ENCODE measurements at regions not wholly inside any gene's neighbourhood (a gene's known extent, or its start where the extent isn't known, plus 50 kb on each side); places are given as distances from the start of the nearest gene placed in this dataset.

GRCh38 chr12:28800129-28800528 is 348.9 kb upstream of the FAR2 start:
- TF ChIP-seq POLR2A (IDR thresholded peaks at IDR 0.05; ENCODE audit: low read depth, low read length) (no peak), POLR2AphosphoS5 (IDR thresholded peaks at IDR 0.05; ENCODE audit: low read depth, low read length) (no peak), TAF1 (IDR thresholded peaks at IDR 0.05; ENCODE audit: borderline replicate concordance, low read depth, low read length) (no peak)
- FAIRE-seq, result no peak
- DNase-seq (ENCODE audit: insufficient read length), result no peak

DNA sequence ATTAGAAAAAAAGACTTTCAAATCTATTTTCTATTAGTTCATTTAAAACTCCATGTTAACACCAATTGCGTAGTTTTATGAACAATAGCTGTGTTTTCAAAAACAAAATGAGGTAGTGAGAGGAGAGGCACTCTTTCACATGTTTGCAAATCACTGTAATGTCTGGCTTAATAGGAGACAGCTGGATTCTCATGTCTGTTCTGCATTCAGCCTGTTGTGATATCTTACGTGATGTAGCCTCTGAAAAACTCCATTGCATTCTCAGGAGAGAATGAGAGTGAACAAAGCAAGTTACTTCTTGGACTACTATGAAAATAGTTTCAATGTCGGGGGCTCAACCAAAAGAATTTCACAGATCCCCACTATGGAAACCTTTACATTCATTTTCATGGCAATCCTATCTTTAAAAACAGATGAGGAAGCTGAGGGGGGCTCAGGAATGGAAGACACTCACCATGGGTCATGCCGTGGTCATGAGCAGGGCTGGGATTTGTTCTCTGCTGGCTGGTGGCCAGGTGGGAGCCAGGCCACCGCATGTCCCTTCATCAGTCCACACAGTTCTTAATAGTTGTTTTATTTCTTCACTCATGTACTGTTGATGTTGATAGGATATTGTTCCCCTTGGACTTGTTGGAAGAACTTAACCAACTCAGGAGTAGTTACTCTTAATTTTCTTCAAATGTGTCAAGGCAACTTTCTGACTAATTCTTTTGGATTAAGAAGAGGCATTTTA is 346.2 kb upstream of the FAR2 start:
- DNase-seq (ENCODE audit: insufficient read length), result no peak
- no peak for FAIRE-seq
- TF ChIP-seq TAF1 (IDR thresholded peaks at IDR 0.05; ENCODE audit: borderline replicate concordance, low read depth, low read length), result no peak
- no peak for TF ChIP-seq POLR2AphosphoS5 (IDR thresholded peaks at IDR 0.05; ENCODE audit: low read depth, low read length)
- TF ChIP-seq POLR2A (IDR thresholded peaks at IDR 0.05; ENCODE audit: low read depth, low read length), result no peak

DNA sequence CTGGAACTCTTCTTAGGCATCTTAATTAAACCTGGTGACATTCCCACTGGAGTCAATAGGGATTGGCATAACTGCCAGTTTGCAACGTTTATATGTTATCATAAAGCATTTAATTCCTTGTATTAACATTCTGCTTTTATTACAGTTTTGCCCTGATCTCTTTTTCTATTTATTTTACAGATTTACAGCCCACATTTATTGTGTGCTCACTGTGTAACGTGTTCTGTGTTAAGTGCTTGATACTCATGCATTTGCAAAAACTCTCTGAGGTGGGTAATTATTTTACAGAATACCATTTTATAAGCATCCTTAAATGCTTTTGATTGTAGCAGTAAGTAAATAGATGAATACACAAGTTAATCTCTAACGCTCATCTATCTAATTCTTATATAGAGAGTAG is 341.5 kb upstream of the FAR2 start:
- TF ChIP-seq TAF1 (IDR thresholded peaks at IDR 0.05; ENCODE audit: borderline replicate concordance, low read depth, low read length) (no peak), POLR2A (IDR thresholded peaks at IDR 0.05; ENCODE audit: low read depth, low read length) (no peak), POLR2AphosphoS5 (IDR thresholded peaks at IDR 0.05; ENCODE audit: low read depth, low read length) (no peak)
- DNase-seq (ENCODE audit: insufficient read length), result no peak
- FAIRE-seq, result no peak

- FAIRE-seq (no peak), DNase-seq (ENCODE audit: insufficient read length) (no peak)
- TF ChIP-seq POLR2A (IDR thresholded peaks at IDR 0.05; ENCODE audit: low read depth, low read length), result no peak
- TF ChIP-seq POLR2AphosphoS5 (IDR thresholded peaks at IDR 0.05; ENCODE audit: low read depth, low read length), result no peak
- no peak for TF ChIP-seq TAF1 (IDR thresholded peaks at IDR 0.05; ENCODE audit: borderline replicate concordance, low read depth, low read length)
Observed at GRCh38 chr12:28811457-28811856, 337.6 kb upstream of the FAR2 start.

DNA sequence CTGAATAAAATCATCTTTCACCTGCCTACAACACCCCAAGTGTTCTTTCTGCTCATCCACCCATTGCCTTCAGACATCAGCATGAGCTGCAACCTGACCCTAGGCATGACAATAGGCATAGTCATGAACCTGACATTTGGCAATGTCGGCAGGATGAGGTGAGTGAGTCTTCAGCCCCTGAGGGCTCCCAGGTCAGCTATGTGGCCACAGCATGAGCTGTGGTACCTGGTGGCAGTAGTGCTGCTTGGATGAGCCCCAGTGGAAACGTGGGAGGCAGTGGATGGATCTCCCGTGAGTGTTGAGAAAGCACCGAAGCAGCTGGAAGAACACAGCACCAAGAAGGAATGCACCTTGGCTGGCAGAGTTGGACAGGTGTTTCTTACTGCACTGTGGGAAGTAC is 334.8 kb upstream of the FAR2 start:
- FAIRE-seq, result no peak
- TF ChIP-seq POLR2A (IDR thresholded peaks at IDR 0.05; ENCODE audit: low read depth, low read length) (no peak), POLR2AphosphoS5 (IDR thresholded peaks at IDR 0.05; ENCODE audit: low read depth, low read length) (no peak), TAF1 (IDR thresholded peaks at IDR 0.05; ENCODE audit: borderline replicate concordance, low read depth, low read length) (no peak)
- DNase-seq (ENCODE audit: insufficient read length), result no peak

DNA sequence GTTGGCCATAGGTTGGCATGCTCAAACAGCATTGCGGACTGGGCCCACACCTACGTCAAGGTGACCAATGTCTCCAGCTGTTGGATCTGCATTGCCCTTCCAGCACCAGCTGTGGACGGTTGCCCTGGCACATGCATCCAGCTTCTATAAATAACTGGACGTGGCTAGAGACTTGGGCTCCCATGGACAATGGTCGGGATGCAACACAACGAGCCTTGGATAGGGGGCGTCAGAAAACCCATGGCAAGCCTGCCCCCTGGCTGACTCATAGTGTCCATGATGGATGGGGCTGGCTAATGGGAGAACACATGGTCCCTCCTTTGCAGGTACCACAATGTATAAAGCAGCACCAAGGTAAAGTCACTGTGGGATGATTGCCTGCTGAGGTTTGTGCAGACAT is 331.6 kb upstream of the FAR2 start:
- no peak for TF ChIP-seq TAF1 (IDR thresholded peaks at IDR 0.05; ENCODE audit: borderline replicate concordance, low read depth, low read length)
- no peak for TF ChIP-seq POLR2A (IDR thresholded peaks at IDR 0.05; ENCODE audit: low read depth, low read length)
- TF ChIP-seq POLR2AphosphoS5 (IDR thresholded peaks at IDR 0.05; ENCODE audit: low read depth, low read length), result no peak
- FAIRE-seq (no peak), DNase-seq (ENCODE audit: insufficient read length) (no peak)

DNA sequence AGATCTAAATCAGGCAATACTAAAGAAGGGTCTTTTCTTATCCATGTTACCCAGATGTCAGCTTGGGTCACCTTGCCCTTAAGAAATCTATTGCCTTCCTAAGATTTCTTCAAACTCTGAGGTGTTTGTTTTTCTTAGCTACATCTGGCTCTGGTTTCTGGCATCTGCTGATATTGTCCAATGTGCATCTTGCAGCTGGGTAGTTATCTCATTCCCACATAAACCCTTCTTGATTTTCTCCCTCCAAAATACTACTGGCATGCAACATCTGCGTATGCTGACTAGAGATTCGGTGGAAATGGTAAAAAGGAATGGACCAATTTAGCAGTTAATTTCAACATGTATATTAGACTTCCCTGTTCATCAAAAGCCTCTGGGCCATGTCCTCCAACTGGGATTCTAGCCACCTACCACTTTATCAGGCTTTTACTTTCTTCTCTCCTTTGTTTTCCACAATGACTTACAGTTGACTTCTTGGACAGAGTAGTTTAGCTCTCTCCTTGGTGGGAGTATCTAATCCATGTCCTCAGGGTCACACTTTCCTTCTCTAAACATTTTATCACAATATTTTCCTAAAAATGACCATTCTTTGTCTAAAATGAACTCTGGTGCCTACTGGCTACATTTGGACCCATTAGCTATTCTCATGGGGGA is 324.8 kb upstream of the FAR2 start:
- DNase-seq (ENCODE audit: insufficient read length) (no peak), FAIRE-seq (no peak)
- TF ChIP-seq TAF1 (IDR thresholded peaks at IDR 0.05; ENCODE audit: borderline replicate concordance, low read depth, low read length), result no peak
- TF ChIP-seq POLR2AphosphoS5 (IDR thresholded peaks at IDR 0.05; ENCODE audit: low read depth, low read length), result no peak
- TF ChIP-seq POLR2A (IDR thresholded peaks at IDR 0.05; ENCODE audit: low read depth, low read length), result no peak

- no peak for DNase-seq (ENCODE audit: insufficient read length)
- no peak for FAIRE-seq
- TF ChIP-seq POLR2A (IDR thresholded peaks at IDR 0.05; ENCODE audit: low read depth, low read length) (no peak), TAF1 (IDR thresholded peaks at IDR 0.05; ENCODE audit: borderline replicate concordance, low read depth, low read length) (no peak), POLR2AphosphoS5 (IDR thresholded peaks at IDR 0.05; ENCODE audit: low read depth, low read length) (no peak)
Observed at GRCh38 chr12:28824849-28825248, 324.2 kb upstream of the FAR2 start.

- FAIRE-seq, result no peak
- no peak for DNase-seq (ENCODE audit: insufficient read length)
- TF ChIP-seq POLR2A (IDR thresholded peaks at IDR 0.05; ENCODE audit: low read depth, low read length) (no peak), POLR2AphosphoS5 (IDR thresholded peaks at IDR 0.05; ENCODE audit: low read depth, low read length) (no peak), TAF1 (IDR thresholded peaks at IDR 0.05; ENCODE audit: borderline replicate concordance, low read depth, low read length) (no peak)
Observed at GRCh38 chr12:28826766-28827165, 322.3 kb upstream of the FAR2 start.

DNA sequence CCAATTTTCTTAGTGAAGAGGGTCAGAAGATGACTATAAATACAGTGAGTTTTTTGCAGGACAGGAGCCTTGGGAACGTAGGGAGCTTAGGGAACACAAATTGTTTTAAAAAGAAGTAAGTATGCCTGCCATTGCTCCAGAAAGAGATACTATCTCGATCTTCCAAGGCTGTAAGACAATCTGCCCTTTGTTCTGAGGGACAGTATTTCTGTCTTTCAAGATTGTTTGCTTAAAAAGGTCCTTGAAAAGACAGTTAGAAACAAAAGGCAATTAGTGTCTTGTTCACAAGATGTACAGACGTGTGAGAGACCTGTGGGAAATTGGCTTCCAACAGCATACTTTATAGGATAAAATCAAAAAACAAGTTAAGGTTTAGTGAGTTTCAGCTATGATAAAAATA is 321.2 kb upstream of the FAR2 start:
- no peak for FAIRE-seq
- TF ChIP-seq POLR2A (IDR thresholded peaks at IDR 0.05; ENCODE audit: low read depth, low read length) (no peak), TAF1 (IDR thresholded peaks at IDR 0.05; ENCODE audit: borderline replicate concordance, low read depth, low read length) (no peak), POLR2AphosphoS5 (IDR thresholded peaks at IDR 0.05; ENCODE audit: low read depth, low read length) (no peak)
- no peak for DNase-seq (ENCODE audit: insufficient read length)

GRCh38 chr12:28828318-28828717 is 320.8 kb upstream of the FAR2 start:
- DNase-seq (ENCODE audit: insufficient read length) (no peak), FAIRE-seq (no peak)
- TF ChIP-seq POLR2AphosphoS5 (IDR thresholded peaks at IDR 0.05; ENCODE audit: low read depth, low read length) (no peak), POLR2A (IDR thresholded peaks at IDR 0.05; ENCODE audit: low read depth, low read length) (no peak), TAF1 (IDR thresholded peaks at IDR 0.05; ENCODE audit: borderline replicate concordance, low read depth, low read length) (no peak)

DNA sequence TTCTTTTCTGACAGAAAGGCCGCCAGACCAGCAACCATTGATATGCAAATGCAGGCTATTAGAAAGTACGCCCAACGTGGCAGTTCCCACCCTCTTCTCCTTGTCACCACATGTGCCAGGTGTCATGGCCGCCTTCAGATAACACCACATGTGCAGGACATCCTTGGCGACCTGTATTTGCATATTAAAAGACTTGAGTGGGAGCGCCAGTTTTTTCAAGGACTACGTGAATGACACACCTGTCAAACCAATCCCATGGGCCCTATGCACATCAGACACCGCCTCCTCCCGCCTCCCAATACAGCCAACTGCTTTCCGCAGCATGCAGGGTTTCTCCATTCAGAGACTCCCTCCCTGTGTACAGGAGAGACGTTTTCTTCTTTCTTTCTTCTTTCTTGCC is 318.6 kb upstream of the FAR2 start:
- DNase-seq (ENCODE audit: insufficient read length) (no peak), FAIRE-seq (no peak)
- no peak for TF ChIP-seq TAF1 (IDR thresholded peaks at IDR 0.05; ENCODE audit: borderline replicate concordance, low read depth, low read length)
- no peak for TF ChIP-seq POLR2AphosphoS5 (IDR thresholded peaks at IDR 0.05; ENCODE audit: low read depth, low read length)
- no peak for TF ChIP-seq POLR2A (IDR thresholded peaks at IDR 0.05; ENCODE audit: low read depth, low read length)
